ENCODE measurements at regions not wholly inside any gene's neighbourhood (a gene's known extent, or its start where the extent isn't known, plus 50 kb on each side); places are given as distances from the start of the nearest gene placed in this dataset.
"Not testable (repeated sequence)": the region's sequence is repeated elsewhere in the genome, so short reads cannot be mapped to it uniquely, and the experiment has no call there.

- no peak for DNase-seq (ENCODE audit: low read depth in 2 of 2)
Measured at GRCh38 chr2:118791483-118791882, 56.0 kb downstream of the EN1 start.

DNA sequence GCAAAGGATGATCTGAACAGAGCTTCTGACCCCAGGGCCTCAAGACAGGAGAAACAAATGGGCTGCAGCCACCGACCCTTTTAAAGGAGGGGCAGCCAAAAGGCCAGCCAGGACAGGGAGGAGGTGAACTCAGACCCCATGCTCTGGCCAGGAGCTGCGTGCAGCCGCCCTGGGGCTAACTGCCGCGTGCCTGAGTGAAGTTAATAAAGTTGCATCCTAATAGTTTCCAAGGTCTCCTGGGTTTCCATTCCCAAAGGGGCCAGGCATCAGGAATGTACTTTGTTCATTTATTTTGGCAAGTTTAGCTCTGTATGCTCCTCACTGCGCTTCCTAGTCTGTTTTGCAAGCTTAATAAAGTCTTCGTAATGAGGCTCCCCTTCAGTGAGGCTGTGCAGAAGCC is 60.7 kb downstream of the EN1 start:
- DNase-seq (ENCODE audit: low read depth in 2 of 2) = no peak

DNA sequence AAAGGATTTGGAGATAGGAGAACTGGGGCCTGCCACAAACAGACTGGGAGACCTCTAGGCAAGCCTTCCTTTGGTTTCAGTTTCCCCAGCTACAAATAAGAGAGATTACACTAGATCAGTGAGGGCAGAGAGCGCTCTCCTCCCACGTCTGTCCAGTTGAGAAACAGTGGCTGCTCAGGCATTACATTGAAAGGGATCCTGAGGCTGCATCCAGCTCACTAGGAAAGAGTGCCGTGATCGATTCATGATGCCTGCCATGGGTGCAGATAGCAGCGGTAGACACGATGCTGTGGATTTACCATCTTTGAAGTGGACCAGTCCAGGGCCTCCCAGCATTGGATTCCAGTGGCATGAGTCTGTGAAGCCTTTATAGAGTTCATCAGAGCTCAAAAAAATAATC is 62.6 kb downstream of the EN1 start:
- no peak for DNase-seq (ENCODE audit: low read depth in 2 of 2)

DNA sequence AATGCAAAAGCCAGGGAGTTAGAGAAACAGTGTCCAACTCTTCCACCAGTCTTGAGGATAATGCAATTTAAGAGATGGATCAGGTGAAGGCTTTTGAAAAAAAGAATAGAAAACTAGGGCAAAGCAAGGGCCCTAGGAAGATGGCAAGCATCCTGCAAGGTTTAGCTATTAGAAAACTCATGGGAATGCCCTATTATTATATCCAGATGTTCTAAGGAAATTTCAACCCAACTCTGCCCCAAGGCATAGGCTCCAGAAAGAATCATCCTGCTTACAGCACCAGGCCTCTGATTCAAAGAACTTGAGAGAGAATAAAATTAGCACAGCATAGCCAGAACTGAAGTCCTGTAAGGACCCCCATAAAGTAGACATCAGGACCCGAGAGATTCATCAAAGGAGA is 68.1 kb downstream of the EN1 start:
- no peak for DNase-seq (ENCODE audit: low read depth in 2 of 2)

- no peak for DNase-seq (ENCODE audit: low read depth in 2 of 2)
Measured at GRCh38 chr2:118774458-118775133, 72.9 kb downstream of the EN1 start.

- no peak for DNase-seq (ENCODE audit: low read depth in 2 of 2)
Measured at GRCh38 chr2:118773826-118774225, 73.6 kb downstream of the EN1 start.

DNA sequence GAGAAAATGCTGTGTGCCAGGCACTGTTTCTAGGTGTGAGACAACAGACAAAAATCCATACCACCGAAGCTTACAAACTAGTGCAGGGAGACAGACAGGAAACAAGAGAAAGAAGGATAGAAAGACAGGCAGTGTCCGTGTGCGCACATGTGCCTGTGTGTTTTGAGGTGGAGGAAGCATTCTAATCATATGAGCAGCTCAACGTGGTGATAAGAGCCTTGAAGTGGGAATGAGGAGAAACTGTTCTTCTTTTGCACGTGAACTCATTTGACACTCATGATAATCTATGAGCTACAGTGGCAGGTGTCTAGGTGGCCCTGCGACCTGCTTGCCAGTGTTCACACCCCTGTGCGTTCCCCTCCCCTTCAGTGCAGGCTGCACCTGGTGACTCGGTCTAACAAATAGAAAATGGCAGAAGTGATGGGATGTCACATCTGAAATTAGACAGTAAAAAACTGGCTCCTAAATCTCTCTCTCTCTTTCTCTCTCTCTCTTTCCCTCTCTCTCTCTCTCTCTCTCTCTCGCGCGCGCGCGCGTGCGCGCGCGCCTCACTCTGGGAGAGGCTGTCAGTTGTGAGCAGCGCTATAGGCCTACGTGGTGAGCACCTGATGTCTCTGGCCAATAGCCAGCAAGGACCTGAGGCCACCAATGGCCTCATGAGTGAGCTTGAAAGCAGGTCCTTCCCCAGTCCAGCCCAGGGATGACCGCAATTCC is 74.8 kb downstream of the EN1 start:
- no peak for DNase-seq (ENCODE audit: low read depth in 2 of 2)

DNA sequence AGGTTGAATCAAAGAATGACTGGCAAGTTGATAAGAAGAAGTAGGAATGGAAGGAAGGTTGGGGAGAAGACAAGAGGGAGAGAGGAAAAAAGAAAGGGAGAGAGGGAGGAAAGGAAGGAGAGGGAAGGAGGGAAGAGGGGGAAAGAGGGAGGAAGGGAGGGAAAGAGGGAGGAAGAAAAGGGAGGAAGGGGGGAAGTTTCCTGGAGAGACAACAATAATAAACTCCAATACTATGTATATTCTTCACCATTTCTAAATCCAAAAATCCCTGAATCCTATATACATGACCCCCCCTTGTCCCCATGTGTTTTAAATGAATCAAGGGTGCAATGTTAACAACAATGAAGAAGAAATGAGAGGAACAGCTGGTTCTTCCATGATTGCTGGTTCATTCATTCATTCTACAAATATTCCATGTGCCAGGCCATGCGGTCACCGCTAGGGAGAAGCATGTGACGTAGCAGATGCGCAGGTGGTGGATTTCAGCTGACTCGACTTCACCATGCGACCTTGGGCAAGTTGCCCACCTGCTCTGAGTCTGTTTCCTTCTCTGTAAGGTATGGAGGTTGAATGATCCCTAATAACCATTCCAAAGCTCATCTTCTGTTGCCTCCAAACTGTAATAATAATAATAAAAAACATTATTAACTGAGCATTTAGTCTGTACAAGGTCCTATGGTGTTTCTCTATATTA is 77.6 kb downstream of the EN1 start:
- no peak for DNase-seq (ENCODE audit: low read depth in 2 of 2)

GRCh38 chr2:118766871-118767270 is 80.6 kb downstream of the EN1 start:
- no peak for DNase-seq (ENCODE audit: low read depth in 2 of 2)

DNA sequence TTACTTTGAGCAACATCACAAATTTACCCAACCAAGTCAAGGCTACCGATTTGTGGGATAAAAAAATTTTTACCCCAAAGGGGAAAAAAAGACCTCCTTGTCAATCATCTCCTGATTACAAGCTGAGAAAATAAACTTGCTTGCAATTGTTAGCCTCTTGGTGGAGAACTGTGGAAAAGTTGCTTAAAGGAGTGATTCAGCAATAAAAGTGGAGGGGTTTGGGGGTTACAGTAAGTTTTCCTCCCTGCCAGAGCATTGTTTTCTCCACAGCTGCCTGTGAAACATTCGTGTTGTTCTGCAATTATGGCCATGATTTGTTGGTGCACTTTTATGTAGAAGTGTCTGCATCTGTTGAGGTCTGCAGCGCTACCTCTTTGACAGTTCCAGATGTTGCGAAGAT is 82.6 kb downstream of the EN1 start:
- no peak for DNase-seq (ENCODE audit: low read depth in 2 of 2)

GRCh38 chr2:118763797-118764196 is 83.7 kb downstream of the EN1 start:
- no peak for DNase-seq (ENCODE audit: low read depth in 2 of 2)

GRCh38 chr2:118762290-118762689 is 85.2 kb downstream of the EN1 start:
- DNase-seq (ENCODE audit: low read depth in 2 of 2) = no peak

DNA sequence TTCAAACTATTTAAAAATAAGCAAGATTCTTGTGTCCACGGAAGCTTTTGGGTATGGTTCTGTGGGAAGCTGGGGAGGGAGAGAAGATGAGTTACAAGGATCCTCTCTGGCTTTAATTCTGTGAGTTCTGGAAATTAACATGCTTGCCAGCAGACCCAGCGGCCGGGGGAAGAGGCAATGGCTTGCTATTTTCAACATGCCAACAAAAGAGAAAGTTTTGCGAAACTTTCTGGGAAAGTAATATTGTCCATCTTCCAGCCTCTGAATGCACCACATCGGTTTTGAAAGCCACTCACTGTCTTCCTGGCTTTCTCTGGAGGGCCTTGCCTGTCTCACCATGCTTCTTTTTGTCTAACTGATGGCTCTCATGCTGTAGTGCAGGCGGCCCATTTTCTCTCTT is 85.7 kb downstream of the EN1 start:
- no peak for DNase-seq (ENCODE audit: low read depth in 2 of 2)

DNA sequence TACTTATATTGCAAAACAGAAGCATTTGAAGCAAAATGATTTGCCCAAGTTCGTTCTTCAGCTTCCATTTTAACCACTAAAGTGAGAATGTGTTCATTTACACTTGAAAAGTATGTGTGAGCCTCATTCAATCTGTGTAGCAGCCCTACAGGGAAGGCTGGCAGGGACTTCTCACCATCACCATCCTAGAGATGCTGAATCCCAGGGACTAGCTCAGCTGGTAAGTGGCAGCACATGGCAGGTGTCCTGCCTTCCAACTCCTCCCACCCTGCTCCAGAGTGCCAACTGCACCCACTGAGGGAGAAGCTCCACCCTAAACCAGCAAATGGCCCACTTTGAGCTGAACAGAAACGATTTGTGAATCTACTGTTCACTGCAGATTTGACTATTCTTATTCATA is 91.5 kb downstream of the EN1 start:
- no peak for DNase-seq (ENCODE audit: low read depth in 2 of 2)

- DNase-seq (ENCODE audit: low read depth in 2 of 2) = no peak
Measured at GRCh38 chr2:118755384-118755783, 92.1 kb downstream of the EN1 start.

DNA sequence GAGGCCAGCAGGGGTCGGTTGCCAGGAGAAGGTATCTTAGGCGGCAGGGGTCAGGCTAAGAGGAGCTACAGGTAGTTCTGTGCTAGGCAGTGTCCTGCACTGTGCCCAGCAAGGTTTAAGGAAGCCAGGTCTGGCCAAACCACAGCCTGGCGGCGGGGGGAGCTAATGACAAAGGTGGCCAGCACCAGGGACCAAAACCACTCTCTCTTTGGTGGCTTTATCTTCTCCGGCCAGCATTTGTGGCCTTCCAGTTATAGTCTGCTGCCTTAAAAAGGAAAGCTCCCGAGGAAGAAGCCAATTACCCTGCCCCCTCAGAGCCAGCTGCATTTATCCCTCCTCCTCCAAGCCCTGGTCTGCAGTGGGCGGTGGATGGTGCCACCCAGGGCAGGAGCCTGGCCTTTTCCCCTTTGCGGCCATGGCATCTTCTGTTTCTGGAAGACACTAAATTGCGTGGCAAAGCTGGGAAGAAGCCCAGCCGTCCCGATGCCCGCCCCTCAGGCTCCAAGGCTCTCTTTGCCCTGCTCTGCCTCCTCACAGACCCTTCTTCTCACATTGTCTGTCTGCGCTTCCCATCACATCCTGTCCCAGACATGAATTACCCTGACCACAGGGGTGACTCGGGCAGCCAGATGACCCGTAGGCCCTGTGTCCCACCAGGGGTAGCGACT is 94.6 kb downstream of the EN1 start:
- no peak for DNase-seq (ENCODE audit: low read depth in 2 of 2)

GRCh38 chr2:118750959-118751565 is 96.4 kb downstream of the EN1 start:
- no peak for DNase-seq (ENCODE audit: low read depth in 2 of 2)

- no peak for DNase-seq (ENCODE audit: low read depth in 2 of 2)
Measured at GRCh38 chr2:118748245-118748885, 99.1 kb downstream of the EN1 start.

DNA sequence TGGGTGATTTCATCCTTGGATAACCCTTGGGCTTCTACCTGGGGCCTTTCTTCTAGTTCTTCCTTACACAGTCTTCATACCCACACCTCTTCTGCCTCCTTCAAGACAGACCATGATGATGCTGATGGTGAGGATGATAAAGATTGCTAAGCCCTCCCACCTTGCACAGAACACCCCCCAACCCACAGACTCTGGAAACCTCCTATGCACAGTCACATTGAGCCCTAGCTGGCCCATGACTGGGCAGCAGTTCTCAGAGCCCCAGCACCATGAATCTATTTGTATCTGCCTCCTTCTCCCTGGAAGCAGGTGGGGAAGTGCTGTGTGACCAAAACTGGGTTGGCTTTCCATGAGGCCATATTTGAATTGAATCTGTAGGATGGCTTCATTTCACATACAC is 99.8 kb downstream of the EN1 start:
- DNase-seq (ENCODE audit: low read depth in 2 of 2) = no peak

DNA sequence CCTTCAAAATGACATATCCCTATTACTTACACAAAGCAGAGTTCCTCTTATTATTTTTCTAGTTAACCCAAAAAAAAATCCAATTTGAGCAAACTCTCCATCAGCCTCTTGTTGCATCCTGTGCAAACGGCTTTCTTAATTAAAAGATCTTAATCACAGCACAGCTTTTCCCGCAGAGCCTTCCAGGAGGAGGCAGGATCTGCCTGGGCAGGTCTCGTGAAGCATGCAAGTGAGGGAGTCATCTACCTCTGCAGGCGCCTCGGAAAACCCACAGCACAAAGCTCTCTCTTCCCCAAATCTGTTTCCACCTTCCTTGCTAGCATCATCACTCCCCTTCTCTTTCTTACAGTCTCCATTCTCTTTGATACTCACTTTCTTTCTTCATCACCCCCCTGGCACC is 100.4 kb downstream of the EN1 start:
- DNase-seq (ENCODE audit: low read depth in 2 of 2) = no peak

- not testable (repeated sequence) for DNase-seq (ENCODE audit: low read depth in 2 of 2)
Measured at GRCh38 chr2:118744682-118745181, 102.7 kb downstream of the EN1 start.

All from stimulated activated CD8-positive, alpha-beta memory T cell treated with anti-CD3 and anti-CD28 coated beads, Interleukin-7, amount 100 ng/mL, for 4 hours (primary cell).